ENCODE measurements at regions not wholly inside any gene's neighbourhood (a gene's known extent, or its start where the extent isn't known, plus 50 kb on each side); places are given as distances from the start of the nearest gene placed in this dataset.

- Mint-ChIP-seq H3K36me3 (no peaks in the 10 kb centered on the region), H3K27me3 (no peaks in the 10 kb centered on the region), H3K4me3 (no peak overlapping the region), H3K27ac (no peak overlapping the region), H3K4me1 (no peaks in the 10 kb centered on the region), H3K9me3 (peaks cover 11% of the 10 kb centered on the region)
Measured at GRCh38 chr1:217193151-217193550, 437.7 kb downstream of the GPATCH2 start.

- Mint-ChIP-seq H3K4me3 (no peak overlapping the region), H3K27ac (no peak overlapping the region), H3K9me3 (peaks cover 15% of the 10 kb centered on the region), H3K27me3 (no peaks in the 10 kb centered on the region), H3K36me3 (no peaks in the 10 kb centered on the region), H3K4me1 (no peaks in the 10 kb centered on the region)
Measured at GRCh38 chr1:217191441-217191840, 439.4 kb downstream of the GPATCH2 start.

- Mint-ChIP-seq H3K4me3 (no peak overlapping the region), H3K36me3 (no peaks in the 10 kb centered on the region), H3K27ac (no peak overlapping the region), H3K9me3 (peaks cover 15% of the 10 kb centered on the region), H3K4me1 (no peaks in the 10 kb centered on the region), H3K27me3 (no peaks in the 10 kb centered on the region)
Measured at GRCh38 chr1:217190359-217190758, 440.5 kb downstream of the GPATCH2 start.

GRCh38 chr1:217189362-217189761 is 441.5 kb downstream of the GPATCH2 start:
- no peaks in the 10 kb centered on the region for H3K4me1 Mint-ChIP-seq
- no peaks in the 10 kb centered on the region for H3K36me3 Mint-ChIP-seq
- no peak overlapping the region for H3K4me3 Mint-ChIP-seq
- H3K9me3 Mint-ChIP-seq: peaks cover 15% of the 10 kb centered on the region
- no peak overlapping the region for H3K27ac Mint-ChIP-seq
- no peaks in the 10 kb centered on the region for H3K27me3 Mint-ChIP-seq

- H3K4me3 Mint-ChIP-seq: no peak overlapping the region
- no peaks in the 10 kb centered on the region for H3K27me3 Mint-ChIP-seq
- H3K36me3 Mint-ChIP-seq: no peaks in the 10 kb centered on the region
- H3K9me3 Mint-ChIP-seq: peaks cover 15% of the 10 kb centered on the region
- no peak overlapping the region for H3K27ac Mint-ChIP-seq
- H3K4me1 Mint-ChIP-seq: no peaks in the 10 kb centered on the region
Measured at GRCh38 chr1:217188280-217189237, 442.3 kb downstream of the GPATCH2 start.

GRCh38 chr1:217186664-217187063 is 444.2 kb downstream of the GPATCH2 start:
- Mint-ChIP-seq H3K4me3 (no peak overlapping the region), H3K27ac (no peak overlapping the region), H3K4me1 (no peaks in the 10 kb centered on the region), H3K9me3 (peaks cover 15% of the 10 kb centered on the region), H3K36me3 (no peaks in the 10 kb centered on the region), H3K27me3 (no peaks in the 10 kb centered on the region)

GRCh38 chr1:217184854-217185253 is 446.0 kb downstream of the GPATCH2 start:
- Mint-ChIP-seq H3K36me3 (no peaks in the 10 kb centered on the region), H3K27me3 (no peaks in the 10 kb centered on the region), H3K4me1 (no peaks in the 10 kb centered on the region), H3K9me3 (peaks cover 7% of the 10 kb centered on the region), H3K4me3 (no peak overlapping the region), H3K27ac (no peak overlapping the region)

GRCh38 chr1:217182992-217183391 is 447.9 kb downstream of the GPATCH2 start:
- no peaks in the 10 kb centered on the region for H3K27me3 Mint-ChIP-seq
- H3K9me3 Mint-ChIP-seq: peaks cover 7% of the 10 kb centered on the region
- H3K4me1 Mint-ChIP-seq: no peaks in the 10 kb centered on the region
- H3K4me3 Mint-ChIP-seq: no peak overlapping the region
- no peak overlapping the region for H3K27ac Mint-ChIP-seq
- H3K36me3 Mint-ChIP-seq: no peaks in the 10 kb centered on the region

GRCh38 chr1:217181756-217182155 is 449.1 kb downstream of the GPATCH2 start:
- Mint-ChIP-seq H3K4me3 (no peak overlapping the region), H3K9me3 (peaks cover 4% of the 10 kb centered on the region), H3K27ac (no peak overlapping the region), H3K27me3 (no peaks in the 10 kb centered on the region), H3K36me3 (no peaks in the 10 kb centered on the region), H3K4me1 (no peaks in the 10 kb centered on the region)

- no peaks in the 10 kb centered on the region for H3K36me3 Mint-ChIP-seq
- no peak overlapping the region for H3K27ac Mint-ChIP-seq
- H3K9me3 Mint-ChIP-seq: peaks cover 4% of the 10 kb centered on the region
- no peaks in the 10 kb centered on the region for H3K4me1 Mint-ChIP-seq
- H3K27me3 Mint-ChIP-seq: no peaks in the 10 kb centered on the region
- no peak overlapping the region for H3K4me3 Mint-ChIP-seq
Measured at GRCh38 chr1:217181176-217181746, 449.6 kb downstream of the GPATCH2 start.

- H3K36me3 Mint-ChIP-seq: no peaks in the 10 kb centered on the region
- no peak overlapping the region for H3K27ac Mint-ChIP-seq
- H3K4me1 Mint-ChIP-seq: no peaks in the 10 kb centered on the region
- peaks cover 4% of the 10 kb centered on the region for H3K9me3 Mint-ChIP-seq
- no peaks in the 10 kb centered on the region for H3K27me3 Mint-ChIP-seq
- no peak overlapping the region for H3K4me3 Mint-ChIP-seq
Measured at GRCh38 chr1:217180443-217180842, 450.4 kb downstream of the GPATCH2 start.

GRCh38 chr1:217164403-217164802 is 441.2 kb upstream of the ESRRG start:
- H3K27ac Mint-ChIP-seq: no peak overlapping the region
- H3K36me3 Mint-ChIP-seq: no peaks in the 10 kb centered on the region
- no peaks in the 10 kb centered on the region for H3K9me3 Mint-ChIP-seq
- H3K27me3 Mint-ChIP-seq: no peaks in the 10 kb centered on the region
- no peaks in the 10 kb centered on the region for H3K4me1 Mint-ChIP-seq
- no peak overlapping the region for H3K4me3 Mint-ChIP-seq

- H3K4me3 Mint-ChIP-seq: no peak overlapping the region
- no peaks in the 10 kb centered on the region for H3K4me1 Mint-ChIP-seq
- H3K27ac Mint-ChIP-seq: no peak overlapping the region
- H3K27me3 Mint-ChIP-seq: no peaks in the 10 kb centered on the region
- peaks cover 17% of the 10 kb centered on the region for H3K9me3 Mint-ChIP-seq
- no peaks in the 10 kb centered on the region for H3K36me3 Mint-ChIP-seq
Measured at GRCh38 chr1:217153361-217153760, 430.1 kb upstream of the ESRRG start.

GRCh38 chr1:217150366-217150765 is 427.1 kb upstream of the ESRRG start:
- Mint-ChIP-seq H3K9me3 (peaks cover 18% of the 10 kb centered on the region), H3K4me3 (no peak overlapping the region), H3K27ac (no peak overlapping the region), H3K36me3 (no peaks in the 10 kb centered on the region), H3K27me3 (no peaks in the 10 kb centered on the region), H3K4me1 (no peaks in the 10 kb centered on the region)

- Mint-ChIP-seq H3K9me3 (peaks cover 24% of the 10 kb centered on the region), H3K27me3 (no peaks in the 10 kb centered on the region), H3K4me1 (no peaks in the 10 kb centered on the region), H3K27ac (no peak overlapping the region), H3K4me3 (no peak overlapping the region), H3K36me3 (no peaks in the 10 kb centered on the region)
Measured at GRCh38 chr1:217149791-217150190, 426.6 kb upstream of the ESRRG start.

GRCh38 chr1:217141711-217142110 is 418.5 kb upstream of the ESRRG start:
- Mint-ChIP-seq H3K27ac (no peak overlapping the region), H3K36me3 (no peaks in the 10 kb centered on the region), H3K27me3 (peaks cover 27% of the 10 kb centered on the region), H3K4me1 (no peaks in the 10 kb centered on the region), H3K4me3 (no peak overlapping the region), H3K9me3 (peaks cover 14% of the 10 kb centered on the region)
